Liver (tissue), 8 donors: ENCODE measurements at regions not wholly inside any gene's neighbourhood (a gene's known extent, or its start where the extent isn't known, plus 50 kb on each side); places are given as distances from the start of the nearest gene placed in this dataset.

Source experiments
- DNase-seq: peaks from one replicate; pipeline ENCODE4 v3.0.0-alpha.2; 2017; ENCODE audit warnings: low spot score
- H3K27ac ChIP-seq, 2 donors: one replicate each; pipeline ENCODE4 v1.7.0; 2013; ENCODE audit warnings: inconsistent platforms in 2 of 2, low read length in 2 of 2, control low read depth in 1 of 2, low read depth in 1 of 2, mild to moderate bottlenecking in 1 of 2
- H3K27me3 ChIP-seq, 4 donors: one replicate each; pipeline versions ENCODE4 v1.6.1 to v1.7.0; 2013; ENCODE audit warnings: low read length in 3 of 4, inconsistent platforms in 1 of 4, mild to moderate bottlenecking in 1 of 4, moderate library complexity in 1 of 4; ENCODE audit not compliant: control insufficient read depth in 4 of 4, insufficient read depth in 4 of 4
- H3K36me3 ChIP-seq, 4 donors: one replicate each; pipeline versions ENCODE4 v1.6.1 to v1.7.0; 2013; ENCODE audit warnings: low read length in 3 of 4, mild to moderate bottlenecking in 3 of 4, low read depth in 1 of 4, moderate library complexity in 1 of 4; ENCODE audit not compliant: control insufficient read depth in 4 of 4, insufficient read depth in 3 of 4
- H3K4me1 ChIP-seq, 4 donors: one replicate each; pipeline versions ENCODE4 v1.6.1 to v1.7.0; 2013; ENCODE audit warnings: low read length in 3 of 4, mild to moderate bottlenecking in 3 of 4, moderate library complexity in 1 of 4; ENCODE audit not compliant: control insufficient read depth in 4 of 4, insufficient read depth in 4 of 4
- H3K4me3 ChIP-seq, 3 donors: one replicate each; pipeline versions ENCODE4 v1.6.1 to v1.7.0; 2013; ENCODE audit warnings: low read length in 3 of 3, control low read depth in 1 of 3, low read depth in 1 of 3, mild to moderate bottlenecking in 1 of 3
- H3K9ac ChIP-seq, 2 donors: one replicate each; pipeline ENCODE4 v1.7.0; 2013; ENCODE audit warnings: low read length in 2 of 2, mild to moderate bottlenecking in 2 of 2, moderate library complexity in 2 of 2, control low read depth in 1 of 2, low read depth in 1 of 2
- H3K9me3 ChIP-seq, 4 donors: one replicate each; pipeline versions ENCODE4 v1.6.1 to v1.7.0; 2013; ENCODE audit warnings: low read length in 3 of 4; ENCODE audit not compliant: control insufficient read depth in 4 of 4
- CTCF ChIP-seq: fragments of 150-350 bp; IDR thresholded peaks from 2 replicates; pipeline ENCODE4 v1.5.1; 2017; ENCODE audit warnings: improper control_type of control experiment, low read depth, low read length; ENCODE audit not compliant: missing input control
- EGR1 ChIP-seq, 2 donors: IDR thresholded peaks; 2 replicates each; pipeline ENCODE4 v1.6.1; 2016 to 2018; ENCODE audit warnings: antibody characterized with exemption in 2 of 2, low read depth in 2 of 2
- FOXA1 ChIP-seq: IDR thresholded peaks from 2 replicates; pipeline ENCODE4 v1.6.1; 2016; ENCODE audit warnings: antibody characterized with exemption
- FOXA2 ChIP-seq: IDR thresholded peaks from 2 replicates; pipeline ENCODE4 v1.6.1; 2016; ENCODE audit warnings: antibody characterized with exemption
- GABPA ChIP-seq, 2 donors: IDR thresholded peaks in 1 of 2; conservative IDR thresholded peaks in 1 of 2; 2 replicates each; pipeline ENCODE4 v1.6.1; 2016; ENCODE audit warnings: antibody characterized with exemption in 2 of 2, mild to moderate bottlenecking in 1 of 2, moderate library complexity in 1 of 2
- HNF4A ChIP-seq, 2 donors: conservative IDR thresholded peaks; 2 replicates each; pipeline ENCODE4 v1.6.1; 2016; ENCODE audit warnings: antibody characterized with exemption in 2 of 2, mild to moderate bottlenecking in 2 of 2
- HNF4G ChIP-seq: IDR thresholded peaks from 2 replicates; pipeline ENCODE4 v1.6.1; 2016; ENCODE audit warnings: antibody characterized with exemption
- JUND ChIP-seq, 2 donors: IDR thresholded peaks; 2 replicates each; pipeline ENCODE4 v1.6.1; 2016; ENCODE audit warnings: antibody characterized with exemption in 2 of 2
- NR2F2 ChIP-seq: IDR thresholded peaks from 2 replicates; pipeline ENCODE4 v1.6.1; 2016; ENCODE audit warnings: antibody characterized with exemption
- RAD21 ChIP-seq, 2 donors: IDR thresholded peaks; 2 replicates each; pipeline ENCODE4 v1.6.1; 2016; ENCODE audit warnings: antibody characterized with exemption in 2 of 2, mild to moderate bottlenecking in 2 of 2
- REST ChIP-seq: IDR thresholded peaks from 2 replicates; pipeline ENCODE4 v1.6.1; 2016; ENCODE audit warnings: antibody characterized with exemption, mild to moderate bottlenecking
- RXRA ChIP-seq, 2 donors: IDR thresholded peaks; 2 replicates each; pipeline ENCODE4 v1.6.1; 2017 to 2018; ENCODE audit warnings: antibody characterized with exemption in 2 of 2, mild to moderate bottlenecking in 1 of 2
- SP1 ChIP-seq: IDR thresholded peaks from 2 replicates; pipeline ENCODE4 v1.6.1; 2018; ENCODE audit warnings: antibody characterized with exemption, mild to moderate bottlenecking
- TAF1 ChIP-seq: conservative IDR thresholded peaks from 2 replicates; pipeline ENCODE4 v1.6.1; 2016; ENCODE audit warnings: antibody characterized with exemption, mild to moderate bottlenecking
- ZBTB33 ChIP-seq: IDR thresholded peaks from 2 replicates; pipeline ENCODE4 v1.6.1; 2016; ENCODE audit warnings: antibody characterized with exemption
- WGBS: extraction: QIAGEN DNeasy Blood & Tissue Kit; methylation state at CpG from one replicate; pipeline ENCODE4 v1.1.7; 2013; 5-methylcytosine and 5-hydroxymethylcytosine counted together
- donor health status: healthy.
- donor health status: healthy.
- donor health status: healthy.
- donor health status: healthy.
- donor health status: healthy.

- Histone ChIP-seq H3K9ac (no peak overlapping the region), H3K4me1 (no peaks in the 10 kb centered on the region), H3K9me3 (peaks cover 0 to 2% (median 0%) of the 10 kb centered on the region in 4 donors), H3K27ac (no peak overlapping the region), H3K36me3 (no peaks in the 10 kb centered on the region), H3K27me3 (peaks cover 0 to 3% (median 0%) of the 10 kb centered on the region in 4 donors), H3K4me3 (no peak overlapping the region)
- TF ChIP-seq ZBTB33 (no peak), TAF1 (no peak), SP1 (no peak), FOXA2 (no peak), FOXA1 (no peak)
- no peak for DNase-seq
- 77% methylated on average over 5 of the region's 5 CpGs for WGBS
Measured at GRCh38 chrX:93580634-93581033, 92.7 kb downstream of the NAP1L3 start.

GRCh38 chrX:93538575-93538974 lies 134.8 kb downstream of the NAP1L3 start:
- H3K27ac ChIP-seq: no peak overlapping the region
- no peaks in the 10 kb centered on the region for H3K4me1 ChIP-seq
- H3K4me3 ChIP-seq: no peak overlapping the region
- peak; percentile 60 to 73 for TF ChIP-seq RAD21 (IDR thresholded peaks at IDR 0.05)
- TF ChIP-seq GABPA (IDR thresholded peaks at IDR 0.05 in 1 of 2, conservative IDR thresholded peaks at IDR 0.05 in 1 of 2): no peak
- TF ChIP-seq HNF4G: no peak
- TF ChIP-seq FOXA2: no peak
- TF ChIP-seq EGR1 (IDR thresholded peaks at IDR 0.05; ENCODE audit: low read depth in 2 of 2): no peak
- TF ChIP-seq NR2F2: no peak
- TF ChIP-seq HNF4A (conservative IDR thresholded peaks at IDR 0.05): no peak
- peak; percentile 24 for TF ChIP-seq CTCF
- TF ChIP-seq FOXA1: no peak
- TF ChIP-seq REST: no peak
- no peak for TF ChIP-seq JUND (IDR thresholded peaks at IDR 0.05)
- no peak for TF ChIP-seq RXRA (IDR thresholded peaks at IDR 0.05)
- WGBS: 57% methylated on average over 3 of the region's 3 CpGs
- no peaks in the 10 kb centered on the region for H3K36me3 ChIP-seq
- no peaks in the 10 kb centered on the region for H3K27me3 ChIP-seq
- no peak overlapping the region for H3K9ac ChIP-seq
- DNase-seq: no peak
- H3K9me3 ChIP-seq: no peaks in the 10 kb centered on the region
